H1 (cell line): ENCODE measurements at regions not wholly inside any gene's neighbourhood (a gene's known extent, or its start where the extent isn't known, plus 50 kb on each side); places are given as distances from the start of the nearest gene placed in this dataset.
"Not testable (repeated sequence)": the region's sequence is repeated elsewhere in the genome, so short reads cannot be mapped to it uniquely, and the experiment has no call there.

Source experiments
- CTCF ChIA-PET: fragments of 300-600 bp; sonication (Branson Sonifier 250); formaldehyde crosslinking; loops from one replicate; lab custom pipeline; 2021; ENCODE audit not compliant: partially characterized antibody; lab: Charles Lee
- POLR2A ChIA-PET: fragments of 300-600 bp; sonication (Branson Sonifier 250); formaldehyde crosslinking; loops from one replicate; lab custom pipeline; 2021; ENCODE audit warnings: inconsistent platforms; ENCODE audit not compliant: partially characterized antibody; lab: Charles Lee
- DNase-seq, 2 experiments: peaks; one replicate each; pipeline versions ENCODE4 v3.0.0 to v3.0.0-alpha.2; 2010 to 2022; ENCODE audit warnings: low spot score in 2 of 2, low read depth in 1 of 2, mixed read lengths in 1 of 2
- FAIRE-seq: peaks from 2 replicates; lab custom pipeline; 2011; peaks lifted over from hg19 to GRCh38; lab: Jason Lieb, UNC
- H2AFZ ChIP-seq: 2 replicates; pipeline ENCODE4 v1.8.1; 2012; ENCODE audit warnings: low read length, inconsistent platforms
- H2AK5ac ChIP-seq: 2 replicates; pipeline ENCODE4 v1.6.1; 2013; ENCODE audit warnings: low read depth, low read length
- H2BK120ac ChIP-seq: replicated peaks from 2 replicates; pipeline ENCODE3; 2013; ENCODE audit warnings: low read depth, low read length, inconsistent platforms
- H2BK12ac ChIP-seq: 2 replicates; pipeline ENCODE4 v1.6.1; 2013; ENCODE audit warnings: low read depth, low read length
- H2BK15ac ChIP-seq: 2 replicates; pipeline ENCODE4 v1.6.1; 2013; ENCODE audit warnings: low read length
- H2BK20ac ChIP-seq: 2 replicates; pipeline ENCODE4 v1.6.1; 2013; ENCODE audit warnings: low read length
- H2BK5ac ChIP-seq: 2 replicates; pipeline ENCODE4 v1.6.1; 2013; ENCODE audit warnings: low read depth, low read length
- H3K14ac ChIP-seq: 2 replicates; pipeline ENCODE4 v1.6.1; 2013; ENCODE audit warnings: inconsistent platforms; ENCODE audit not compliant: insufficient read length
- H3K18ac ChIP-seq: 2 replicates; pipeline ENCODE4 v1.6.1; 2013; ENCODE audit warnings: low read length; ENCODE audit errors: extremely low read depth
- H3K23ac ChIP-seq: 2 replicates; pipeline ENCODE4 v1.6.1; 2013; ENCODE audit warnings: inconsistent platforms; ENCODE audit not compliant: insufficient read length
- H3K23me2 ChIP-seq: 2 replicates; pipeline ENCODE4 v1.6.1; 2013; ENCODE audit warnings: low read depth, low read length
- H3K27ac ChIP-seq: 2 replicates; pipeline ENCODE4 v1.6.1; 2011; ENCODE audit warnings: low read depth, low read length, inconsistent platforms
- H3K27me3 ChIP-seq, 4 experiments: replicated peaks in 1 of 4; 1 replicate in 1 of 4; 2 replicates in 3 of 4; pipeline versions ENCODE4 v1.6.1 to v1.8.1; 2011 to 2013; ENCODE audit warnings: low read length in 3 of 4, mild to moderate bottlenecking in 3 of 4, inconsistent platforms in 2 of 4, mixed read lengths in 2 of 4, moderate library complexity in 1 of 4; ENCODE audit not compliant: control insufficient read depth in 3 of 4, insufficient read depth in 3 of 4; ENCODE audit errors: extremely low read depth in 1 of 4
- H3K36me3 ChIP-seq, 4 experiments: 2 replicates each; pipeline versions ENCODE4 v1.6.1 to v1.8.1; 2011 to 2013; ENCODE audit warnings: mild to moderate bottlenecking in 4 of 4, low read length in 3 of 4, moderate library complexity in 2 of 4, control low read depth in 1 of 4, inconsistent platforms in 1 of 4; ENCODE audit not compliant: insufficient read depth in 4 of 4, control insufficient read depth in 2 of 4
- H3K4ac ChIP-seq: replicated peaks from 2 replicates; pipeline ENCODE3; 2013; ENCODE audit warnings: low read length, low read depth, mixed read lengths, inconsistent platforms; ENCODE audit not compliant: insufficient read length
- H3K4me1 ChIP-seq, 4 experiments: replicated peaks in 1 of 4; 1 replicate in 1 of 4; 2 replicates in 3 of 4; pipeline versions ENCODE4 v1.6.1 to v1.8.1; 2011 to 2013; ENCODE audit warnings: low read length in 3 of 4, inconsistent platforms in 2 of 4, mixed read lengths in 1 of 4; ENCODE audit not compliant: insufficient read depth in 4 of 4, control insufficient read depth in 3 of 4
- H3K4me2 ChIP-seq, 2 experiments: 2 replicates each; pipeline versions ENCODE4 v1.6.1 to v1.8.1; 2011 to 2013; ENCODE audit warnings: low read depth in 2 of 2, low read length in 2 of 2, control low read depth in 1 of 2, inconsistent platforms in 1 of 2, mild to moderate bottlenecking in 1 of 2; ENCODE audit not compliant: insufficient read depth in 1 of 2
- H3K4me3 ChIP-seq, 4 experiments: fragments of 200-600, 300-600 bp in 1 of 4; sonication (generic), shearing (Covaris generic), sonication (Bioruptor Twin) in 1 of 4; 2 replicates each; pipeline versions ENCODE4 v1.5.1 to v1.8.1; 2011 to 2016; ENCODE audit warnings: low read length in 4 of 4, low read depth in 3 of 4, control low read depth in 2 of 4, inconsistent platforms in 2 of 4, mild to moderate bottlenecking in 2 of 4, mixed read lengths in 1 of 4, moderate library complexity in 1 of 4; ENCODE audit not compliant: insufficient read depth in 2 of 4; ENCODE audit errors: extremely low read depth in 1 of 4
- H3K56ac ChIP-seq: replicated peaks from 2 replicates; pipeline ENCODE3; 2013; ENCODE audit warnings: low read depth, mild to moderate bottlenecking, mixed read lengths, low read length, inconsistent platforms; ENCODE audit not compliant: insufficient read length
- H3K79me1 ChIP-seq: 2 replicates; pipeline ENCODE4 v1.6.1; 2013; ENCODE audit warnings: low read depth, low read length, control low read depth
- H3K79me2 ChIP-seq, 2 experiments: 2 replicates each; pipeline versions ENCODE4 v1.6.1 to v1.8.1; 2012 to 2013; ENCODE audit warnings: low read length in 2 of 2, mild to moderate bottlenecking in 2 of 2, inconsistent platforms in 1 of 2; ENCODE audit not compliant: insufficient read depth in 2 of 2, control insufficient read depth in 1 of 2
- H3K9ac ChIP-seq, 4 experiments: replicated peaks in 1 of 4; 1 replicate in 1 of 4; 2 replicates in 3 of 4; pipeline versions ENCODE4 v1.6.1 to v1.8.1; 2011 to 2013; ENCODE audit warnings: low read depth in 3 of 4, low read length in 3 of 4, control low read depth in 2 of 4, mild to moderate bottlenecking in 2 of 4, moderate library complexity in 2 of 4, inconsistent platforms in 1 of 4; ENCODE audit errors: extremely low read depth in 1 of 4
- H3K9me3 ChIP-seq, 2 experiments: 2 replicates each; pipeline versions ENCODE4 v1.6.1 to v1.8.1; 2012 to 2013; ENCODE audit warnings: mild to moderate bottlenecking in 2 of 2, moderate library complexity in 2 of 2, control low read depth in 1 of 2, inconsistent platforms in 1 of 2, low read depth in 1 of 2, low read length in 1 of 2, mixed read lengths in 1 of 2; ENCODE audit not compliant: insufficient read depth in 2 of 2
- H4K20me1 ChIP-seq, 2 experiments: replicated peaks in 1 of 2; 2 replicates each; pipeline versions ENCODE3 to v1.8.1; 2011 to 2013; ENCODE audit warnings: inconsistent platforms in 2 of 2, low read length in 2 of 2, mild to moderate bottlenecking in 1 of 2; ENCODE audit not compliant: insufficient read depth in 2 of 2, control insufficient read depth in 1 of 2
- H4K5ac ChIP-seq: 2 replicates; pipeline ENCODE4 v1.6.1; 2013; ENCODE audit warnings: low read length, low read depth, mixed read lengths, inconsistent platforms; ENCODE audit not compliant: insufficient read length
- H4K8ac ChIP-seq: 2 replicates; pipeline ENCODE4 v1.8.0; 2013; ENCODE audit warnings: mild to moderate bottlenecking, moderate library complexity, low read length, inconsistent platforms; ENCODE audit not compliant: insufficient read depth; ENCODE audit errors: extremely low read depth
- H4K91ac ChIP-seq: replicated peaks from 2 replicates; pipeline ENCODE3; 2013; ENCODE audit warnings: low read length, mixed read lengths, inconsistent platforms; ENCODE audit not compliant: insufficient read length
- SIRT6 ChIP-seq: IDR thresholded peaks from one replicate; pipeline ENCODE4 v1.7.1; 2012; ENCODE audit warnings: low read length, inconsistent platforms
- WGBS, 2 experiments: shearing (Covaris generic) in 1 of 2; methylation state at CpG; one replicate each; pipeline versions ENCODE4 v1.1.6 to v1.1.7; 2013 to 2015; ENCODE audit warnings: low lambda C conversion rate in 2 of 2, mixed read lengths in 2 of 2, inconsistent platforms in 1 of 2, low coverage in 1 of 2, missing lambda C conversion rate in 1 of 2; ENCODE audit not compliant: insufficient replicate concordance in 2 of 2, insufficient coverage in 1 of 2, insufficient read length in 1 of 2; ENCODE audit errors: extremely low coverage in 1 of 2, missing lambda C conversion rate in 1 of 2; 5-methylcytosine and 5-hydroxymethylcytosine counted together

DNA sequence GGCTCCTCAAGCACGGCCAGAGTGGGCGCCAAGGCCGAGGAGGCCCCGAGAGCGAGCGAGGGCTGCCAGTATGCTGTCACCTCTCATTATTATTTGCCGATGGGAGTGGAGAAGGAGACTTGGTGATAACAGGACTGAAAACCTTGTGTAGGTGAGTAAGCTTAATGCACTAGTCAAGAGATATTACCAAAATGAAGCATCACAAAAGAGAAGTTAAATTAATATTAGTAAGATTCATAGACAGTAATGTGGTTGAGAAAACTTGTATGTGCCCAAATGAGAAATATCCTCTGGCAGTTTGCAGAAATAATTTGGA, 204.5 kb upstream of the SLITRK1 start:
- Histone ChIP-seq H3K18ac (no peak overlapping the region), H3K4me2 (no peak overlapping the region), H2BK5ac (no peak overlapping the region), H2BK120ac (no peak overlapping the region), H2BK15ac (no peak overlapping the region), H4K5ac (no peak overlapping the region), H3K79me2 (no peaks in the 10 kb centered on the region), H3K9me3 (peaks cover 0 to 9% of the 10 kb centered on the region in 2 experiments; a peak in 1 of 4 replicates), H2BK20ac (no peak overlapping the region), H4K8ac (no peak overlapping the region), H3K79me1 (no peaks in the 10 kb centered on the region), H2AK5ac (no peak overlapping the region), H3K4me3 (no peak overlapping the region), H3K14ac (no peak overlapping the region), H3K4me1 (no peaks in the 10 kb centered on the region), H3K23me2 (no peaks in the 10 kb centered on the region), H3K36me3 (no peaks in the 10 kb centered on the region; a peak in 1 of 8 replicates), H4K20me1 (no peaks in the 10 kb centered on the region), H3K23ac (no peak overlapping the region), H2AFZ (no peak overlapping the region), H2BK12ac (no peak overlapping the region), H3K9ac (no peak overlapping the region), H4K91ac (no peak overlapping the region), H3K4ac (no peak overlapping the region), H3K27ac (no peak overlapping the region), H3K56ac (no peak overlapping the region), H3K27me3 (no peaks in the 10 kb centered on the region)
- no peak for TF ChIP-seq SIRT6
- FAIRE-seq = no peak
- CTCF ChIA-PET = no interaction called here
- POLR2A ChIA-PET = no interaction called here
- no peak for DNase-seq
- WGBS, 2 experiments = 100% methylated on average over 1 of the region's 7 CpGs; no CpG with 5 or more reads in 1 of the 2 experiments

DNA sequence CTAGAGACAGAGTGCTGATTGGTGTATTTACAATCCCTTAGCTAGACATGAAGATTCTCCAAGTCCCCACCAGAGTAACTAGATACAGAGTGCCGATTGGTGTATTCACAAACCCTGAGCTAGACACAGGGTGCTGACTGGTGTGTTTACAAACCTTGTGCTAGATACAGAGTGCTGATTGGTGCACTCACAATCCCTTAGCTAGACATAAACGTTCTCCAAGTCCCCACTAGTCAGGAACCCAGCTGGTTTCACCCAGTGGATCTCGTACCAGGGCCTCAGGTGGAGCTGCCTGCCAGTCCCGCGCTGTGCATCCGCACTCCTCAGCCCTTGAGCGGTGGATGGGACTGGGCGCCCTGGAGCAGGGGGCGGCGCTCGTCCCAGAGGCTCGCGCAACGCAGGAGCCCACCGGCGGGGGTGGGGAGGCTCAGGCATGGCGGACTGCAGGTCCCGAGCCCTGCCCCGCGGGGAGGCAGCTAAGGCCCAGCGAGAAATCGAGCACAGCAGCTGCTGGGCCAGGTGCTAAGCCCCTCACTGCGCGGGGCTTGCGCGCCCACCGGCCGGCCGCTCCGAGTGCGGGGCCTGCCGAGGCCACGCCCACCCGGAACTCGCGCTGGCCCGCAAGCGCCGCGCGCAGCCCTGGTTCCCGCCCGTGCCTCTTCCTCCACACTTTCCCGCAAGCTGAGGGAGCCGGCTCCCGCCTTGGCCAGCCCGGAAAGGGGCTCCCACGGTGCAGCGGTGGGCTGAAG, 204.0 kb upstream of the SLITRK1 start:
- H3K18ac ChIP-seq, H2BK20ac ChIP-seq, DNase-seq, H3K9me3 ChIP-seq, H3K23ac ChIP-seq, H3K27me3 ChIP-seq, H2AK5ac ChIP-seq, H3K9ac ChIP-seq, H3K27ac ChIP-seq, H3K14ac ChIP-seq, H3K36me3 ChIP-seq, H2BK12ac ChIP-seq, H3K4ac ChIP-seq, H3K79me1 ChIP-seq, H3K4me3 ChIP-seq, H4K91ac ChIP-seq, H4K5ac ChIP-seq, H4K20me1 ChIP-seq, H2BK15ac ChIP-seq, CTCF ChIA-PET, H3K4me2 ChIP-seq, H3K56ac ChIP-seq, H4K8ac ChIP-seq, H2BK5ac ChIP-seq, H3K23me2 ChIP-seq, H3K4me1 ChIP-seq, H2BK120ac ChIP-seq, H3K79me2 ChIP-seq, H2AFZ ChIP-seq, POLR2A ChIA-PET, FAIRE-seq: not testable (repeated sequence)
- 96% methylated on average over 34 of the region's 49 CpGs; no CpG with 5 or more reads in 1 of the 2 experiments for WGBS, 2 experiments
